NCI-H2196 treated with DMSO at 0.1 percent for 48 hours (cell line): ENCODE measurements at regions not wholly inside any gene's neighbourhood (a gene's known extent, or its start where the extent isn't known, plus 50 kb on each side); places are given as distances from the start of the nearest gene placed in this dataset.

Experiments
- DNase-seq: peaks from one replicate; lab custom pipeline; 2025; ENCODE audit not compliant: unreplicated experiment; lab: John Stamatoyannopoulos, UW

DNA sequence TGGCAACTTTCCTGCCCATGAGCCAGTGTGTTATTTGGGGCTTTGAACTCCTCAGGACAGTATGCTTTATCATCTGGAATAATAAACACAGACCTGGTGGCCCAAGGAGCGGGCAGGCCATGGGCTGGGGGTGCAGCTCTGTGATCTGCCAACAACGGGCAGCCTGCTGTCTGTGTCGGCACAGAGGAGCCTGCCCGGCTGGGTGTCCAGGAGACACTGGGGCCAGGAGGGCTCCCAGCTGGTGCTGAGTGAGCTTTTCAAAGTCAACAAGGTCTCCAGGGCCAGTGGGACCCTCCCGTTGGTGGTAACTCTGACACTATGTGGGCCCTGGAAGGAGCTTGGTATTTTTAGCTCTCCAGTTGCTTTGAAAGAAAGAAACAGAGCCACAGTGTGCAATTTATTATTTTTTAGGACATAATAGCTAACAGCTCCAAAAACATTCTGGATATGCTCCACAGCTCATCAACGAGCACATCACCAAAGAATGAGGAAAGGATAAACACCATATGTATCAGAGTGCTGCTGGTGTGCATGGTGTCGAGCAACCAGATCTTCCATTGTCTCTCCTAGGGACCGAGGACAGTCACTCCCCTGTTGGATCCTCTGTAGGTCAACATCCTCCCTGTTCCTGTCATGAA, 488.7 kb upstream of the USP24 start:
- DNase-seq = no peak

DNA sequence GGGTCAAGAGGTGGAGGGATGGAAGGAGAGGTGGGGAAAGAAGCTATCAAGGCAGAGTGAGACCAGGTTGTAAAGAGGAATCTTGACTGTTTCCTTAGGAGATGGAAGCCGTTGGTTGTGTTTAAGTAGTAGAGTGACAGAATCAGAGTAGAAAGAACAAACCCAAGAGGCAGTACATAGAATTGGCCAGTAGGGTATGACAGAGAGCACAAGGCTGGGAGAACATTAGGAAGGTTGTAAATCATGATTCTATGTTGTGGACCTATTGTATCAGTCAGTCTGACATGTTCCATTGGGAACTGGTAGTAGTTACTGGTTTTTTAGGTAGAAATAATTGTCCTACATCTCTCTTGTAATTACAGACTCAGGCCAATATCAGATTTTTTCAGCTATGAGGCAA, 486.9 kb upstream of the USP24 start:
- DNase-seq = peak; percentile 9

DNA sequence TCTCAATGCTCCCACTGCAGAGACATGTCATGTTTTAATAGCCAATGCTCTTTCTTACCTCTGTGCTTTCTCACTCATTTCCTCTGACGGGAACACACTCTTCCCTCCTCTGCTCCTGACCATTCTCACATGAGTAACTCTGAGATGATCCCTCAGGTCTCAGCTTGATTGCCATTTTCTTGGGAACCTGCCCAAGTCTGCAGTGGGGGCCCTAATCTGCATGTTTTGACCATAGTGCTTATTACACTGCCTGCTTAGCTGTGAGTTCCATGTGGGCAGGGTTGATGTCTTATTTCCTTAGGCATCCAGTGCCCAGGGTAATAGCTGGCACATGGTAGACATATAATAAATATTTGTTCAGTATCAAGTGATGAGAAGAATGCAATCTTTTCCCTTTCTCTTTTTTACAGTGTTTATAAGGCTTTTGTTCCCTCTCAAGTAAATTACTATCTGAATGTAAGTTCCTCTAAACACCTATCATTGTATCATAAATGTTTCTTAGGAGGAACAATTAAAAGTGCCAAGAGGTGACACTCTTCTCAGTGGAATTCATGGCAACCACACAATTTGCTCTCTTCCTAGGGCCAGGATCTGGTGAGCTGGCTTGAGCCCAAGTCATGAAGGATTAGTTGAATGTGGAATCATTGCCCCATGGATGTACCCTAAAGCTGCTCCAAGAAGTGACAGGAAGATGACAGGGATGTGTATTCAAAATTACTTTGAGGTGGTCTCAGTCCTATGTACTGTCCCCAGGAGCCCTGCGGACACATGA, 485.4 kb upstream of the USP24 start:
- DNase-seq = peak; percentile 56

DNA sequence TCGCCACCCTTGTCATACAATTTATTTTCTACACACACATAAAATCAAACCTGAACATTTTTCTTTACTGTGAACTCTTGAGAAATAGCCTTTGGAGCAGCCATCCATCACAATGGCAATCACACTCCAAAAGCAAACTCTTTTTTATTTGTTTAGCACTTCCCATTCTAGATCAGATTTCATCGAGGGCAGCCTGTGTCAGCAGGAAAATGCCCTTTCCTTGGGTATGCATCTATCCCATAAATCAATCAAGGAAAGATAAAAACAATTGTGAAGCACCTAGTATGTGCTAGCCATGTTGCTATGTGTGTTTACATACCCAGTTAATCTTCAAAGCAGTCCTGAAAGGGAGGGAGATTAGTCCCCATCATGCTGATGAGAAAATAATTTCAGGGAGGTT, 484.1 kb upstream of the USP24 start:
- DNase-seq = no peak

DNA sequence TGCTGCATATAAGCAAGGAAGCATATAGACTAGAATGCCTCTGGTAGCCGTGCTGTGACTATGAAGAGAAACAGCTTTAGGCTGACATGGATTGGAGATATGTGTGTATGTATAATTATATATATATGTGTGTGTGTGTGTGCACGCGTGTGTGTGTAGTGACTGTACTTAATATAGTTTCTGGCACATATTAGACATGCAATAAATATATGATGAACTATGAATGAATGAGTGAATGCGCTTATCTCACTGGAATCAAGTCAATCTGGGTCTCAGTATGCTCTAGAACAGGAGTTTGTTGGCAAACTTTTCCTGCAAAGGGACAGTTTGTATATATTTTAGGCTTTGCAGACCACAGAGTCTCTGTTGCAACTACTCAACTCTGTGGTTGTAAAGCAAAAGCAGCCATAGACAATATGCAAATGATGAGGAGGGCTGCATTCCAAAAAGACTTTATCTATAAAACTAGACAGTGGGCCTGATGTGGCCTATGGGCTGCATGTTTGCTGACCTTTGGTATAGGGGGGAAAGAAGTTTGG, 482.9 kb upstream of the USP24 start:
- DNase-seq = no peak

DNA sequence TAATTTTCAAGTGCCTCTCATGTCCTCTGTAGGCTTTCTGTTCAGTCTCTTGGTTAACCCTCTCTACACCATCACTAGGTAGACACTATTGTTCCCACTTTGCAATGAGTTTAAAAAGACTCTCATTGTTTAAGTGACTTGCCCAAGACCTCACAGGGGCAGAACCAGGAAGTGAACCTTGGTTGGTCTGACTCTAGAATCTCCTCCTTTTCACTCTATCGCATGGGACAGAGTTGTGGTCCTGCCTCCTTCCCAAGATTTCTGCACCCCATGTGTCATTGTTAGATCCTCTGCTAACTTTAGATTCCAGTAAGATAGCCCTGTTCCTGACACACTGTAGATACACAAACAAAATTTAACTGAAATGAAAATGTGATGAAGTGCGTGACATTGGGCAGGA, 481.7 kb upstream of the USP24 start:
- DNase-seq = no peak

DNA sequence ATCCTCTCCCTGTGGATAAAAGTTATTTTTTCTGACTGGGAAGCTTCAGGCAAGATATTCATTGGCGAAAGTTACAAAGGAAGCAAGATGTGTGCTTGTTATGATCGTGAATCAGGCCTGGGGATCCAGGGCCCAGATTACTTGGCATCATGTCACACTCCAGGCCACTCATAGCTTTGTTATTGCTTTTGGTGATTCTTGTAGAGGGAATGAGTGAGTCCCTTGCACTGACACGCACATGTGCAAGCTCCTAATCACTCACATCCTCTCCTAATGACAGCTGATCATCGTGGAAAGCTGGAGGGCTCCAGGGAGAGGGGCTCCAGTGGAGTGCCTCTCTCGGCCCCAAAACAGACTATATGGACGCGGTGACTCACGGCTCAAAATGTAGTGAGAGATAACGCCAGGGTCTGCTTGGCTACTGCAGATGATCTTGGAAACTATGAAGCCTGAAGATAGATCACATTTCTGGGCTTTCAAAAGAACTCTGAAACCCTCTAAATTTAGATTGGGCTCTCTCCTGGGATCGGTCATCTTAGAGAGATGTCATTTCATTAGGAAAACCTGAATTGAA, 481.1 kb upstream of the USP24 start:
- no peak for DNase-seq

DNA sequence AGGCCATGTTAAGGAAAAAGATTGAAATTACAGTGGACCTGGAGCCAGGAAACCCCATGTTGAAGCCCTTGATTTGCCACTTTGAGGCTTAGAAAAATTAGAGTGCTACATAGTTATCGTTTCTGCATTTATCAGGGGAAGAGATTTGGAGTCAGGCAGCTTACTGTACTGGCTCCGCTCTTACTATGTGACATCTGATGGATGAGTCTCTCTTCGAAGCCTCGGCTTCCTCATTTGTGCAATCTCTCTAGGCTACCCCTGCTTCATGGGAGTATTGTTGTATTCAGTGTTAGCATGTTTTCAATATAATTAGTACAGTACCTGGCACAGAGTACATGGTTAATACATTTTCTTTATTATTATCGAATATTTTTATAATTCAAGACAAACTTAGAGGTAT, 480.4 kb upstream of the USP24 start:
- no peak for DNase-seq

DNA sequence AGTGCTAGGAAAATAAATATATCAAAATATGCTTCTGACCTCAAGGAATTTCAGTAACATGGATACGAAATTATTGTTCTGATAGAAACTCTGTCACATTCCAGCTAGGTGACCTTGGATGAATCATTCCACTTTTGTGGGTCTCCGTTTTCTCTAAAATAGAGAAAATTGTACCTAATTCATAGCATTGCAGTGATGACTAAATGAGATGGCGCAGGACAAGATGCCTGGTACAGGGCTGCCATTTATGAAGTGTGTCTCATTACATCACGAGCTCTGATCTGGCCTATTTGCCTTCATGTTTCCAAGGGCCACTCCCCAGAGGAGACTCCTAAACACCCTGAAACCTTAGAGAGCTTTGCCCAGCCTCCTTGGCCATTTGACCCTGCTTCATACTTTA, 480.0 kb upstream of the USP24 start:
- DNase-seq = no peak

DNA sequence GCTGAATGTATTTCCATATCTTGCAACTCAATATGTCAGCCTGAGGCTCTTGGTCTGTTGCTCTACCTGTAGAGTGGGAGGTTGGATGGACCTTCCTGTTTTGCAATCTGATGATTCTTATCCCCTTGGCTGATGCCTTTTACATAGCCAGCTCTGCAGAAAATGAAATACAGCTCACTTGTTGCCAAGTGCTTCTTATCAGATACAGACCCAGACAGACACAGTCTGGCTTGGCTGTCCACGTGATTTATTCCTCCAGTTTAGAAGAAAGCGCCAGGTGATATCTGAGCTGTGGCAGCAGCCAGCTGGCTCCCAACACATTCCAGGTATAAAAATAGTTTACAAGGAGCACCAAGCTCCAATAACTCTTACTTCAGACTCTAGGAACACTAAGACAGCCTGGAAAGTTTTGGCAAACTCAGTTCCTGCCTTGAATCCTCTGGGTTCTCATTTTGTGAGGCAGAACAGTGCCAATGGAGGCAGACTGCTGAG, 479.2 kb upstream of the USP24 start:
- DNase-seq = peak; percentile 66

DNA sequence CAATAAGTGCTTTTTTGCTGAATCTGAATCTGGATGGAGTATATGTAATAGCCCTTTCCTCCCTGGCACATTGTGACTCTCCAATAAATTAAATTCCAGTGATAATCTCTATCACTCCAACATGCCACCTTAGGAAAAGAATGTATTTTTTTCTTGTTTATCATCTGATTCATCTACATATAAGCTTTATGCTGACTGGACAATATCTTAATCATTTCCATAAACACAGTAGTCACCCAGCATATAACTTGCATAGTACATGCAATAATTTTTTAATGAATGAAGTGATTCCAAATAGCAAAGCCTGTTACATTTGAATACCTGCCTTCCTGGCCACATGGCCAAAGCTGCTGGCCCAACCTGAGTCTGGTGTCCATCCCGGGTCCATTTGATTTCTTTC, 477.6 kb upstream of the USP24 start:
- DNase-seq = no peak

DNA sequence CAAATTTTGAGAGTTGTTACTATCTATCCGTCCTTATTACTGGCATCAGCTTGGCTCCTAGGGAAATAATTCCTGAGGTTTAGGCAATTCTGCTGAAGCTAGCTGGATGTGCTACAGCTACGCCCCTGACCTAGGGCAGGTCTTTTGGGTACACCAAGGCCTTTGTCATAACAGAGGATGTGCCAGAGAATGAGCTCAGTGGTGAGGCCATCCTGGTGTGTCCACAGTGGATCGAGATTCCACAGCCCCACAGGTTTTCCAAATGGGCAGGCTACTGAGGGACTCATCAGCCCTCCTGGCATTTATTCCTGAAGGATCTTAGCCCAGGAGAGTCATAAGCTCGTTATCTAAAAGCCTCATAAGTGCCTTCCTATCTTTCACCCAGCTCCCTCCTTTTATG, 475.2 kb upstream of the USP24 start:
- no peak for DNase-seq

DNA sequence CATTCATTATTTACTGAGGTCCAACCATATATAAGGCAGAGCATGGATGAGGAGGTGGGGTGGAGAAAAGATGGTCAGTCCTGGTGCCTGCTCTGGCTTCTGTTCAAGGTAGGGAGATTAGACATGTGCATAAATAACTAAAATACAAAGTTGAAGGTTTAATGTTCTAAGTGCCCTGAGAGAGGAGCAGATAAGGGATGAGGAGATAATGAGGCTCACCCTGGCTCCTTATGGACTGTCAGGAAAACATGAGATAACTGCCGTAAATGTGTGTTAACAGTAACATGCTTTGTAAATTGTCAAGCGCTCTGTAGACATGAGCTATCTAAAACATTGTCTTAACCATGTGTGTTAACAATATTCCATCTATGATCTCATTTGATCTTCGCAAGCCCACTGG, 474.6 kb upstream of the USP24 start:
- no peak for DNase-seq

DNA sequence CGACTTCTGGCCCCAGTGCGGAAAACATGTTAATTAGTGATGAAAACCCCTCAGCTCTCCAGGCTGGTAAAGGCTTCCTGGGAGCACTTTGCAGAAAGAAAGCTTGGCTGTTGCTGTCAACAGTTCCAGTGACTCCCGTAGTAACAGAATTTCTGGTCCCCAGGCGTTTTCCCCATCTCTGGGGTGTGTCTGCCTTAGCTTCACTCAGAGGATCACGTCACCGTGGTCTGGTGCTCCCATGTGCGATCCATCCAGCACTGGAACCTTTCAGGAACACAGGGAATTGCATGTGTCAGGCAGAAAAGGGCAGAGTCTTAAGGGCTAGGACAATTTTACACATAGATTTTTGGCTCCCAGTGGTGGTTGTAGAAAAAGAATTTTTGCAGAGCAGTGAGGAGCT, 470.4 kb upstream of the USP24 start:
- no peak for DNase-seq

DNA sequence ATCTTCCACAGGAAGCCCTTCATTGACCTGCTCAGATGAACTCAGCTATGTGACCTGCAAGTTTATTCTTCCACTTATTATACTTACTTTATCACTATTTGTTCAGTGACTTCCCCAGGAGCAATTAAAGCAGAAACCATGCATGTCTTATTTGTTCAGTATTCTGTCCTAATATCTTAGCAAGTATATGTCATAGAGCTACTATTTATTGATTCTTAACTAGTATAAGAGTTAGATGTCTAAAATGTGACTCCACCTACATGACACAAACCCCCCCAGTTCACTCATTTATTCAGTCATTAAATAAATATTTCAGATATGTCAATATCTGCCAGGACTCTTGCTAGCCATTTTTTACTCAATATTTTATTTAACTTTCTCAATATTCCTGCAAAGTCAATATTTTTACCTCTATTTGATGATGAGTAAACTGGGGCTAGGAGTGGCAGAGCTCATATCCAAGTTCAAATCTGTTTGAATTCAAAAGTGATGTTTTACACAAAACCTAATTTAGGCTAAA, 469.0 kb upstream of the USP24 start:
- no peak for DNase-seq

DNA sequence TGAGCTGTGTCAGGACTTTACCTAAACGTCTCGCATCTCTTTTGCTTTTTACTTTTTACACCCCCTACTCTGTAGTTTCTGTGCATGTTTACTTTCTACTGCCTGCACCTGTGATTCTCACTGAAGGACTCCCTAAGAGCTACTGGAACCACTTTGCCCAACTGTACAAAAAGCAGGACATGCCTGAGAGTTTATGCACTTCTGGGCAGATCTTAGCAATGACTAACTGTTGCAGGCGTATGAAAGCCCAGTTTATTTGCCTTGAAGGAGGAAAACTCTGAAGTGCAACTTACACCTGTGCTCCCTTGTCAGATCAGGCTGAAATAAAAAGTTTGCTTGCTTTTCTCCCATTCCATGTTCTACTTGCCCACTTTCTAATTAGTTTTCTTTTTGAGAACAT, 467.0 kb upstream of the USP24 start:
- no peak for DNase-seq

DNA sequence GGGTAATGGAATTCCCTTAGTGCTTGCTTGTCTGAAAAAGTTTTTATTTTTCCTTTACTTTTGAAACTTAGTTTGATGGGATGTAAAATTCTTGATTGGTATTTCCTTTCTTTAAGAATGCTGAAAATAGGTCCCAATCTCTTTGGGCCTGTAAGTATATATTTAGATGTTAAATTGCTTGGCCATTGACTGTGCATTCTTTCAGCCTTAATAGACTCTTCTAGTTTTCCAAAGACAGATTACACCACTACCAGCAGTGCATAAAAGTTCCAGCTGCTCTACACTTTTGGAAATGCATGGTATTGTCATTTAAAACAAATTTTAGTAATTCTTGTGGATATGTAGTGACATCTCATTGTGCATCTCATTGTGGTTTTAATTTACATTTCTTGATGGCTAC, 464.8 kb upstream of the USP24 start:
- DNase-seq = no peak

DNA sequence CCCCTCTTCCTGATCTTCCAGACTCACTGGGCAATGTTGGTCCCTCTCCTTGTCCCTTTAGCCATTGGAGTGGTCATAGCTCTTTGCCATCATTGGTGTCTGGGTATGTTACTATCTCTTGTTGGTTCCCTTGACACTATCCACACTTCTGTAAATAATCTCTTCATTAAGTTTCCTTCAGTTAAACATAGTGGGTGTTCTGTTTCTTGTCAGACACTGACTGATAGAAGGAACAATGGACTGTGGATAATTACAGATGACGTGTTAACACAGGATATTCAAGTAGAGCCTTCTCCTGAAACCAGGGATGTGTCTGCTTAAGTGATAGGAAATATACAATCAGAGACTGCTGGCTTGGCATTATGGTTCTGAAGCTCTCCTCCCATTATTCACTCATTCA, 458.3 kb upstream of the USP24 start:
- no peak for DNase-seq

DNA sequence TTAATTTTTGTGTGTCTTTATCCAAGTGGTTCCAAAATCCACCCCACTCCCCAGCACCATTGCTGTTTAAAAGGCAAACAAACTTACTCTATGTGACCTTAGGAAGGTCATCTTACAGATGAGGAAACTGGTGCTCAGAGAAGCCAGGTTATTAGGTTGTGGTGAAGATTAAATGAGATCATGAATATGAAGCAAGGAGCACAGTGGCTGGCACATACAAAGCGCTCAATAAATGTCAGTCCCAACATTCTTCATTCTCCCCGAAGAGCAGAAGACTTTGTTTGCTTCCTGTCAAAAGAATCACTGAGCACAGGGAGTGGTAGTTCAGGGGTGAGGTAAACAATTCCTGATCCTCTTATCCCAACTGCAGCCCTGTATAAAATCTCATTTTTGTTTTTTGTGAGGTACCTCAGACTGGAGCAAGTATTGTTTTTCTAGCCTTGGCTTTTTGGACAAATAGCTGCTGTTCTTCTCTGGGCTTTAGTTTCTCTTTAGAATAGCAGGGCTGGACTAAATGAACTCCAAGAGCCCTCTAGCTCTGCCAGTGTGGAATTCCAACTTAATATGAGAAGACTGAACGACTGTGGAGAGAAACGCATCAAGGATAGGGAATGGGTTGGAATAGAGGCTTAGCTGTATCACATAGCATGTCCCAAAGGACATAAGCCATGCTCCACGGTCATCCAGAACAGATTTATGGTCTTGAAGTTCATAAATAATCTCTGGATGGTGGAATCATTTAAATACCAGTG, 455.3 kb upstream of the USP24 start:
- no peak for DNase-seq

DNA sequence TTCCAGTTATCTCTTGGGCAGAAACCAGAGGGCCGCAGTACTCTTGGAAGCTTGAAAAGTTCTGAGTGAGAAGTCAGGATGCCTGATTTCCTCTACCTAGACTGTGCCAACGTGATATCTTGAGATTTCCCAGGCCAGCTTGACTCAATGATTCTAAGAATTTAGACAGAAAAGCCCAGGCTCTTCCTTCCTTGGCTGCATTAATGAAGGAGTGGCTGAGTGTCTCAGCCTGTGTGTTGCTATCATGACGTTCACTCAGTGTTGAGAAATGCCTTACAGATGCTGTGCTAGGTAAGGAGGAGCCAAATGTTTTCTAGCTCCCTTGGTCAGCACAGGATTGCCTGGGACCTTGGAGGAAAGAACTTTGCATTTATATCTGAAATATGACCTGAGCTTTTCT, 454.1 kb upstream of the USP24 start:
- DNase-seq = no peak

DNA sequence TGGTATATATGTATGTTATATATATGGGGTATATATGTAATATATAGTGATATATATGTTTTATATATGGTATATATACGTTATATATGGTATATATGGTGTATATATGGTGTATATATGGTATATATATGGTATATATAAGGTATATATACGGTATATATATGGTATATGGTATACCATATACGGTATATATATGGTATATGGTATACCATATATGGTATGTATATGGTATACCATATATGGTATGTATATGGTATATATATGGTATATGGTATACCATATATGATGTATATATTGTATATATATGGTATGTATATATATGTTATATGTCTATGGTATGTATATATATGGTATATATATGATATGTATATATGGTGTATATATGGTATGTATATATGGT, 447.7 kb upstream of the USP24 start:
- DNase-seq = no peak
